ENCODE measurements at regions not wholly inside any gene's neighbourhood (a gene's known extent, or its start where the extent isn't known, plus 50 kb on each side); places are given as distances from the start of the nearest gene placed in this dataset.
"Not testable (repeated sequence)": the region's sequence is repeated elsewhere in the genome, so short reads cannot be mapped to it uniquely, and the experiment has no call there.

DNA sequence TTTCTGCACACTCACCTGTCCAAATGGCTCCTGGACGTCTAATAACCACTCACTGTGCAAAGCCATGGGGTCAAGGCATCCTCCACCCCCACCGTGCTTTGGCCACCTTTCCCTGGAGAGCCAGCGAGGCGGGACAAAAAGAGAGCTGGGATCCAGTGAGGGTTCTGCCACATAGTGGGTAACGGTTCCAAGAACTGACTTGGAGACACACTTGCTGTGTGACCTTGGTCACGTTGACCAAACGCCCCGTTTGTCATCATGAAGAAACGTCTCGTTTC, 287.2 kb downstream of the TFAP2C start:
- Histone ChIP-seq H4K5ac (ENCODE audit: low read length) (no peak overlapping the region), H4K8ac (ENCODE audit: low read depth, low read length) (no peak overlapping the region), H2BK5ac (ENCODE audit: low read length) (no peak overlapping the region), H3K36me3 (ENCODE audit: control insufficient read depth, insufficient read depth, low read length) (no peaks in the 10 kb centered on the region), H3K4me1 (ENCODE audit: control insufficient read depth, low read depth, low read length) (no peaks in the 10 kb centered on the region), H3K18ac (ENCODE audit: low read length) (no peak overlapping the region), H3K27ac (ENCODE audit: low read depth, low read length) (no peak overlapping the region), H3K4me3 (ENCODE audit: low read length) (no peak overlapping the region), H3K23ac (ENCODE audit: low read length) (no peak overlapping the region), H3K56ac (ENCODE audit: low read length) (no peak overlapping the region), H3K4me2 (ENCODE audit: low read length) (no peak overlapping the region), H3K9ac (ENCODE audit: low read length) (no peak overlapping the region), H3K79me2 (ENCODE audit: control insufficient read depth, insufficient read depth, low read length) (no peaks in the 10 kb centered on the region), H3K27me3 (ENCODE audit: insufficient read depth, low read length, poor library complexity) (no peaks in the 10 kb centered on the region), H2BK120ac (ENCODE audit: low read depth, low read length) (no peak overlapping the region), H2AK5ac (ENCODE audit: low read length) (no peak overlapping the region), H3K4ac (ENCODE audit: low read depth, low read length) (no peak overlapping the region), H2BK15ac (replicated peaks; ENCODE audit: low read depth) (no peak overlapping the region), H3K79me1 (ENCODE audit: low read length) (no peaks in the 10 kb centered on the region)
- no peak for DNase-seq
- no CpG with 5 or more reads among the region's 10 CpGs for WGBS (ENCODE audit: extremely low coverage, insufficient coverage, low lambda C conversion rate)

GRCh38 chr20:56920041-56920440, 290.9 kb downstream of the TFAP2C start:
- H3K23ac ChIP-seq (ENCODE audit: low read length); H3K79me1 ChIP-seq (ENCODE audit: low read length); H2BK5ac ChIP-seq (ENCODE audit: low read length); H3K4me3 ChIP-seq (ENCODE audit: low read length); H3K4me2 ChIP-seq (ENCODE audit: low read length); H4K5ac ChIP-seq (ENCODE audit: low read length); H3K18ac ChIP-seq (ENCODE audit: low read length); DNase-seq; H3K79me2 ChIP-seq (ENCODE audit: control insufficient read depth, insufficient read depth, low read length); H3K36me3 ChIP-seq (ENCODE audit: control insufficient read depth, insufficient read depth, low read length); H2BK15ac ChIP-seq (replicated peaks; ENCODE audit: low read depth); H2AK5ac ChIP-seq (ENCODE audit: low read length); H3K9ac ChIP-seq (ENCODE audit: low read length); H2BK120ac ChIP-seq (ENCODE audit: low read depth, low read length); H3K4me1 ChIP-seq (ENCODE audit: control insufficient read depth, low read depth, low read length); H3K56ac ChIP-seq (ENCODE audit: low read length); H3K27ac ChIP-seq (ENCODE audit: low read depth, low read length); H3K27me3 ChIP-seq (ENCODE audit: insufficient read depth, low read length, poor library complexity); H3K4ac ChIP-seq (ENCODE audit: low read depth, low read length); H4K8ac ChIP-seq (ENCODE audit: low read depth, low read length): not testable (repeated sequence)
- WGBS (ENCODE audit: extremely low coverage, insufficient coverage, low lambda C conversion rate) = no CpG with 5 or more reads among the region's 4 CpGs

DNA sequence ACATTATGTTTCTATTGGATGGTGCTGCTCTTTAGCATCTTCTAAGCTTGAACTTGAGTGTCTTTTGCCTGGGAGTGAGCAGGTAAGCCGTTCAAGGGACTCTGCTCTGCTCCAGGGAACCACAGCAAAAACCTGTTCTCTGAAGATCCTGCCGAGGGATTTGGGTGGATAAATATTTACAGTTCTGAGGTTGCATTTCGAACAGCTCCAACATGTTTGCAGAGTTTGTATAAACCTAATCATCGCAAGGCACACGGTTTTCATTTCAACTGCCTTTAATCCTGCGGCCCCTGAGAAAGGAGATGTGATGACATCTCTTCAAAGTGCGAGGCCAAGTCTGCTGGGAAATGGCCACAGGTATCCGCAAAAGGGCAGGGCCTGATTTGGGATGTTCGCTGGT, 293.4 kb downstream of the TFAP2C start:
- H3K27ac ChIP-seq (ENCODE audit: low read depth, low read length) = no peak overlapping the region
- H3K36me3 ChIP-seq (ENCODE audit: control insufficient read depth, insufficient read depth, low read length) = no peaks in the 10 kb centered on the region
- H2BK120ac ChIP-seq (ENCODE audit: low read depth, low read length) = no peak overlapping the region
- H2BK15ac ChIP-seq (replicated peaks; ENCODE audit: low read depth) = no peak overlapping the region
- H4K5ac ChIP-seq (ENCODE audit: low read length) = no peak overlapping the region
- H2AK5ac ChIP-seq (ENCODE audit: low read length) = no peak overlapping the region
- H3K79me1 ChIP-seq (ENCODE audit: low read length) = no peaks in the 10 kb centered on the region
- H3K4me2 ChIP-seq (ENCODE audit: low read length) = no peak overlapping the region
- peaks cover under 1% of the 10 kb centered on the region for H3K4me1 ChIP-seq (ENCODE audit: control insufficient read depth, low read depth, low read length)
- H3K23ac ChIP-seq (ENCODE audit: low read length) = no peak overlapping the region
- no peak overlapping the region for H2BK5ac ChIP-seq (ENCODE audit: low read length)
- H3K79me2 ChIP-seq (ENCODE audit: control insufficient read depth, insufficient read depth, low read length) = no peaks in the 10 kb centered on the region
- no peak overlapping the region for H3K18ac ChIP-seq (ENCODE audit: low read length)
- peaks cover 10% of the 10 kb centered on the region for H3K27me3 ChIP-seq (ENCODE audit: insufficient read depth, low read length, poor library complexity)
- H3K4me3 ChIP-seq (ENCODE audit: low read length) = no peak overlapping the region
- no peak overlapping the region for H3K4ac ChIP-seq (ENCODE audit: low read depth, low read length)
- DNase-seq = no peak
- WGBS (ENCODE audit: extremely low coverage, insufficient coverage, low lambda C conversion rate) = no CpG with 5 or more reads among the region's 9 CpGs
- H4K8ac ChIP-seq (ENCODE audit: low read depth, low read length) = no peak overlapping the region
- no peak overlapping the region for H3K56ac ChIP-seq (ENCODE audit: low read length)
- no peak overlapping the region for H3K9ac ChIP-seq (ENCODE audit: low read length)

DNA sequence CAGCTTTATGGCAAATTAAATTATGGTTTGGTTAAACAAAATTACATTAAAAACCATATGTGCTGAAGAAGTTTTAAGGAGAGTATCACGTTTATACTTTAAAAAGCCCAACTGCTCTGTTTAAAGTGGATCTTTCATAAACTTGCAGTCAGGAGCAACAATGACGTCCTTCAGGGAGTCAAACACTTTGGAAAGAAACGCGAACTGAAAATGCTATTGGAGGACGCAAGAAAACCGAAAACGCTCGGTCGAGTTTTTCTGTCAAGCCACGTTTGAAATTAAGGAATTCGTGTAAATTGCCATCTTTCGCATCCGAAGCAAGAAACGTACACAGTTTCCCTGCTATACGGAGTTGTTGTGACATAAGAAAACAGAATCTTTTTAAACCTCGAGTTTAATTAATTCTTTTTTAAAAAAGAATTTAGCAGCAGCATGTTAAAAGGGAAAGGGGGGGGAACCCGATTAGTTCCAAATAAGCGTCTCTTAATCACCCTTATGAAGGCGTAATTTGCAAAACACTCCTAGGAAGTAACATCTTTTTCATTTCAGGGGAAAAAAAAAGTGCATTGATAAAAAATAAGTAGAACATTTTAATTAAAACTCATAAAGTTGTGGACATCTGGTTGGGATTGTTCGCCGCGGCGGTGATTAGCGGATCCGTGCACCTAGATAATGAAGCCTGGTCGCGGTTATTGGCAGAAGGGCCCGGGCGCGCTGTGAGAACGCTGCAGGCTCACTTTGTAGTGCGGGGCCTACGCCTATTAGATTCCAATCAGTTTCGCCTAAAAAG, 295.4 kb downstream of the TFAP2C start:
- H3K4me3 ChIP-seq (ENCODE audit: low read length) = no peak overlapping the region
- H3K4ac ChIP-seq (ENCODE audit: low read depth, low read length) = no peak overlapping the region
- H3K4me1 ChIP-seq (ENCODE audit: control insufficient read depth, low read depth, low read length) = peaks cover 4% of the 10 kb centered on the region
- no peak overlapping the region for H3K18ac ChIP-seq (ENCODE audit: low read length)
- no peaks in the 10 kb centered on the region for H3K36me3 ChIP-seq (ENCODE audit: control insufficient read depth, insufficient read depth, low read length)
- no peak overlapping the region for H3K56ac ChIP-seq (ENCODE audit: low read length)
- H4K5ac ChIP-seq (ENCODE audit: low read length) = no peak overlapping the region
- H3K79me2 ChIP-seq (ENCODE audit: control insufficient read depth, insufficient read depth, low read length) = no peaks in the 10 kb centered on the region
- H2BK5ac ChIP-seq (ENCODE audit: low read length) = no peak overlapping the region
- no peak overlapping the region for H3K9ac ChIP-seq (ENCODE audit: low read length)
- H2BK15ac ChIP-seq (replicated peaks; ENCODE audit: low read depth) = no peak overlapping the region
- H3K4me2 ChIP-seq (ENCODE audit: low read length) = peak overlapping the region; percentile 71
- H3K23ac ChIP-seq (ENCODE audit: low read length) = no peak overlapping the region
- H2AK5ac ChIP-seq (ENCODE audit: low read length) = no peak overlapping the region
- peaks cover 13% of the 10 kb centered on the region for H3K27me3 ChIP-seq (ENCODE audit: insufficient read depth, low read length, poor library complexity)
- peak; percentile 28 for DNase-seq
- no peak overlapping the region for H4K8ac ChIP-seq (ENCODE audit: low read depth, low read length)
- H3K79me1 ChIP-seq (ENCODE audit: low read length) = no peaks in the 10 kb centered on the region
- no CpG with 5 or more reads among the region's 34 CpGs for WGBS (ENCODE audit: extremely low coverage, insufficient coverage, low lambda C conversion rate)
- no peak overlapping the region for H2BK120ac ChIP-seq (ENCODE audit: low read depth, low read length)
- H3K27ac ChIP-seq (ENCODE audit: low read depth, low read length) = no peak overlapping the region

GRCh38 chr20:56925082-56925830, 296.1 kb downstream of the TFAP2C start:
- Histone ChIP-seq H2BK15ac (replicated peaks; ENCODE audit: low read depth) (no peak overlapping the region), H3K4ac (ENCODE audit: low read depth, low read length) (no peak overlapping the region), H3K79me1 (ENCODE audit: low read length) (no peaks in the 10 kb centered on the region), H2BK120ac (ENCODE audit: low read depth, low read length) (no peak overlapping the region), H3K27ac (ENCODE audit: low read depth, low read length) (peak overlapping the region; percentile 27), H3K4me1 (ENCODE audit: control insufficient read depth, low read depth, low read length) (peaks cover 4% of the 10 kb centered on the region), H4K5ac (ENCODE audit: low read length) (no peak overlapping the region), H3K56ac (ENCODE audit: low read length) (peak overlapping the region; percentile 61), H3K79me2 (ENCODE audit: control insufficient read depth, insufficient read depth, low read length) (no peaks in the 10 kb centered on the region), H3K4me3 (ENCODE audit: low read length) (no peak overlapping the region), H3K18ac (ENCODE audit: low read length) (no peak overlapping the region), H3K36me3 (ENCODE audit: control insufficient read depth, insufficient read depth, low read length) (no peaks in the 10 kb centered on the region), H3K23ac (ENCODE audit: low read length) (no peak overlapping the region), H3K9ac (ENCODE audit: low read length) (peak overlapping the region; percentile 25), H2AK5ac (ENCODE audit: low read length) (no peak overlapping the region), H3K27me3 (ENCODE audit: insufficient read depth, low read length, poor library complexity) (peaks cover 13% of the 10 kb centered on the region), H3K4me2 (ENCODE audit: low read length) (peak overlapping the region; percentile 71), H4K8ac (ENCODE audit: low read depth, low read length) (peak overlapping the region; percentile 30), H2BK5ac (ENCODE audit: low read length) (no peak overlapping the region)
- DNase-seq = peak; percentile 93
- WGBS (ENCODE audit: extremely low coverage, insufficient coverage, low lambda C conversion rate) = no CpG with 5 or more reads among the region's 73 CpGs
